HuH-7.5 (cell line): ENCODE measurements at regions not wholly inside any gene's neighbourhood (a gene's known extent, or its start where the extent isn't known, plus 50 kb on each side); places are given as distances from the start of the nearest gene placed in this dataset.

Experiments used
- DNase-seq: peaks from one replicate; pipeline ENCODE4 v3.0.0; 2011; ENCODE audit warnings: low spot score

DNA sequence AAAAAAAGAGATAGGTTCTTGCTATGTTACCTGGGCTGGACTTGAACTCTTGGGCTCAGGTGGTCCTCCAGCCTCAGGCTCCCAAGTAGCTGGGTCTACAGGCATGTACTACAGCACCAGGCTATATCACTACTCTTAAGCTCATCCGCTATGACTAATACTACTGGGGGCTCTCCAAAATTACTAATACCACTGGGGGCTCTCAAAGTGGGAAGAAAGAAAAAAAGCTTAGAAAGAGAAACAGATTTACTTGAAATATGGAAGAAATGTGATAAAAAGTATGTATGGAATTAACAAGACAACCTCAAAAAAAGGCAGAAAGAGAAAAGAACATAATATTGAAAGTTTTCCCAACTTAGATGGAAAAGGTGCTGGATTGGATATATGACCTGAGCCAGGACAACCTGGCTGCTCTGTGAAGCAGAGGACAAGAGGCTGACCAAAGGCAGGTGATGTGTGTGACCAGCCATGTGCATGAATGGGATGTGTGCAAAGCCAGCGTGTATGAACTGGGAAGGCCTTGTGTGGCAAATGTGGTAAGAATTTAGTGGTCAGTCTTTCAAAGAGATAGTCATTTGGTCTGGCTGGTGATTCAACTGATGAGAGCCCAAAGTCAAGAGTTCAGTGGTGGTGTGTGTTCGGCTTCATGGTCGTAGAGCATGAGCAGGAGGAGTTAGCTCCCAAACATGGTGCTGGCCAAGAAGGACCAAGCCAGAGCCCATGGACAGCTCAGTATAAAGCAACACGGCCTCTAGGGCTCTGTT, 232.4 kb upstream of the KLF14 start:
- no peak for DNase-seq

DNA sequence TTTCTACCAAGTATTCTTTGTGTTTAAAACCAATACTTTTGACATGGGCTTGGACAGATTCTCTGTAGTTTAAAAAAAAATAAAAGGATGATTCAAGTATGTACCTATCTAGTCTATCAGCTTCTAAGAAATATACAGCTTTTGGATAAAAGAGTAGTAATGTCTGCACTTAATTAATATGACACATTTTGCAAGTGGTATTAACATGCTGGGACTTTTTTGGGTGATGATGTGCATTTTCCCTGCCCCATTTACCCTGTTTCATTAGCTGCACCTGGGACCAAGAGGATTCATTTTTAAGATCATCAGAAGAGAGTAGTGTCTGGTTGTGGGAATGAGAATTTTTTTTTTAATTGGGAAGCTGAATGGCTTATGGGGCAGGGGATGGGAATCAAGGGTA, 236.2 kb upstream of the KLF14 start:
- DNase-seq = no peak

DNA sequence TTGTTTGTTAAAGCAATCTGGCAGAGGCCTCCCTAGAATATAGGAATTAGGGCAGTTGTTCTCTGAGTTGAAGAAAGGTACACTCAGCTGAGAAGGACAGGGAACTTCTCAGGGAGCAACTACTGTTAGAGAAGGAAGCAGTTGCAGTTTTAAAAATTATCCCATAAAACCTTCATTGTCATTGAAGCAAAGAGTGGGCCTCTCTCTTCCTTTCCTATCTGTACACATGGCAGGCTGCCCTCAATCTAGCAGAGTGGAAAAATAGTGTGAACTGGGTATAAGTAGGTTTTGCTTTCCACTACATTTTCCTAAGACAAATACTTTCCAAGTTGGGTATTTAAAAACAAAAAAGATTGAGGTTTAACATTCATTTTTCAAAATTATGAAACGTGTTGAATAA, 236.7 kb upstream of the KLF14 start:
- no peak for DNase-seq

DNA sequence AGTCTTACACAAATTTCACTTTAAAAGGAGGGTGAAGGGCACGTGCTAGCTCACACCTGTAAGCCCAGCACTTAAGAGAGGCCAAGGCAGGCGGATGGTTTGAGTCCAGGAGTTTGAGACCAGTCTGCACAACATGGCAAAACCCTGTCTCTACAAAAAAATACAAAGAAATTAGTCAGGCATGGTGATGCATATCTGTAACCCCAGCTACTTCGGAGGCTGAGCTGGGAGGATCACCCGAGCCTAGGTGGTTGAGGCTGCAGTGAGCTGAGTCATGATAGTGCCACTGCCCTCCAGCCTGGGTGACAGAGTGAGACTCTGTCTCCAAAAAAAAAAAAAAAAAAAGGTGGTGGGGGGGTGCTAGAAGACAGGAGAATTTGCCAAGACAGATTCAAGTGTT, 237.3 kb upstream of the KLF14 start:
- DNase-seq = no peak

DNA sequence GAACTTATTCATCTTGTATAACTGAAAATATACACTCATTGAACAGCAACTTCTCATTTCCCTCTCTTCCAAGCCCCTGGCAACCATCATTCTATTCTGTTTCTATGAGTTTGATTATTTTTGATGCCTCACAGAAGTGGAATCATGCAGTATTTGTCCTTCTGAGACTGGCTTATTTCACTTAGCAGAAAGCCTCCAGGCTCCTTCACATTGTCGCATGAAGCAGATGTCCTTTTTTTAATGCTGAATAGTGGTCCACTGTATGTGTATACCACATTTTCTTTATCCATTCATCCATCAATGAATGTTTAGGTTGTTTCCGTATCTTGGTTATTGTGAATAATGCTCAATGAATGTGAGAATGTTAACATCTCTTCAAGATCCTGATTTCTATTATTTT, 238.2 kb upstream of the KLF14 start:
- DNase-seq = no peak

DNA sequence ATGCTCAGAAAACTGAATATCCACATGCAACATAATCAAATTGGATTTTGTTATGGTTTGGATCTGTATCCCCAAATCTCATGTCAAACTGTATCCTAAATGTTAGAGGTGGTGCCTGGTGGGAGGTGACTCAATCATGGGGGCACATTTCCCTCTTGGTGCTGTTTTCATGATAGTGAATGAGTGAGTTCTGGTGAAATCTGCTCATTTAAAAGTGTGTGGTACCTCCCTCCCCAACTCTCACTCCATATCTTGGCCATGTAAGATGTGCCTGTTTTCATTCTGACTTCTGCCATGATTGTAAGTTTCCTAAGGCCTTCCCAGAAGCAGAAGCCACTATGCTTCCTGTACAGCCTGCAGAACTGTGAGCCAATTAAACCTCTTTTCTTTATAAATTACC, 239.6 kb upstream of the KLF14 start:
- no peak for DNase-seq

DNA sequence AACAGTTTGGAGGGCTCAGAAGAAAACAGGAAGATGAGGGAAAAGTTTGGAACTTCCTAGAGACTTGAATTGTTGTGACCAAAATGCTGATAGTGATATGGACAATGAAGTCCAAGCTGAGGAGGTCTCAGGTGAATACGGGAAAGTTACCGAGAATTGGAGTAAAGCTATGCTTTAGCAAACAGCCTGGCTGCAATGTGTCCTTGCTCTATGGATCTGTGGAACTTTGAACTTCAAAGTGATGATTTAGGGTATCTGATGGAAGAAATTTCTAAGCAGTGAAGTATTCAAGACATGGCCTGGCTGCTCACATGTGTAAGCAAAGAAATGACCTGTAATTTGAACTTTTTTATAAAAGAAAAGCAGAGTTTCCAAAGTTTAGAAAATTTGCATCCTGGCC, 240.2 kb upstream of the KLF14 start:
- DNase-seq = no peak

DNA sequence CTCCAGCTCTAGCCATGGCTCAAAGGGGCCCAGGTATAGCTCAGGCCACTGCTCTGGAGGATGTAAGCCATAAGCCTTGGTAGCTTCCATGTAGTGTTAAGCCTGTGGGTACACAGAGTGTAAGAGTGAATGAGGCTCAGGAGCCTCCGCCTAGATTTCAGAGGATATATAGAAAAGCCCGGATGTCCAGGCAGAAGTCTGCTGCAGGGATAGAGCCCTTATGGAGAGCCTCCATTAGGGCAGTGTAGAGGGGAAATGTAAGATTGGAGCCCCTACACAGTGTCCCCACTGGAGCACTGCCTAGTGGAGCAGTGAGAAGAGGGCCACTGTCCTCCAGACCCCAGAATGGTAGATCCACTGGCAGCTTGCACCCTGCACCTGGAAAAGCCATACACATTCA, 240.8 kb upstream of the KLF14 start:
- DNase-seq = no peak

DNA sequence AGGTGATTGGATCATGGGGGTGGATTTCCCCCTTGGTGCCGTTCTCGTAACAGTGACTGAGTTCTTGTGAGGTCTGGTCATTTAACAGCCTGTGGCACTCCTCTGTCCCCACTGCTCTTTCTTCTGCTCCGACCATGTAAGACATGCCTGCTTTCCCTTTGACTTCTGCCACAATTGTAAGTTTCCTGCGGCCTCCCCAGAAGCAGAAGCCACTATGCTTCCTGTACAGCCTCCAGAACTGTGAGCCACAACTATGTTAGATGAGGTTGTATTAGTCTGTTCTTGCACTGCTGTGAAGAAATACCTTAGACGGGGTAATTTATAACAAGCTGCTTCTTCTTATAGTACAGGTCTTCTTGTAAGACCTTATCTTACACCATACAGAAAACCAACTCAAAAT, 241.7 kb upstream of the KLF14 start:
- no peak for DNase-seq

DNA sequence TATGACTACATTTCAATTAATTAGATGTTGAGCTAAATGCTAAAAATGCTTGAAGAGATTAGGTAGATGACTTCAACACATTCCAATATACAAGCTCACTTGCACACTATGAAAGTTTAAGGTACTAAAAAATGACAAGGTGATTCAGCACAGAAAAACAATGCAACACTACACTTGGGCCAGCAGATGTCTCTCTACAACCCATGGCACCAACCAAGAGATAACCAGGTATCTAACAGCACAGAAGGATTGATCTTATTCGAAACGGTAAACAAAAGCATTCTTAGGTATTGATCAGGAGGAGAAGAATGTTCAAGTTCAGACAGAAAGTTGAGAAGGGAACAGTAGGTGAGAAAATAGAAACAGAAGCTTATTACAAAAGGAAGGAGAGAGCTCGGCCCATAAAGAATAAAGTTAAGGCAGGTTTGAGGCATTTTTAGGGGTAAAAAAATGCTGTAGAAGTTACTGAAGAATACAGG, 248.2 kb upstream of the KLF14 start:
- no peak for DNase-seq

DNA sequence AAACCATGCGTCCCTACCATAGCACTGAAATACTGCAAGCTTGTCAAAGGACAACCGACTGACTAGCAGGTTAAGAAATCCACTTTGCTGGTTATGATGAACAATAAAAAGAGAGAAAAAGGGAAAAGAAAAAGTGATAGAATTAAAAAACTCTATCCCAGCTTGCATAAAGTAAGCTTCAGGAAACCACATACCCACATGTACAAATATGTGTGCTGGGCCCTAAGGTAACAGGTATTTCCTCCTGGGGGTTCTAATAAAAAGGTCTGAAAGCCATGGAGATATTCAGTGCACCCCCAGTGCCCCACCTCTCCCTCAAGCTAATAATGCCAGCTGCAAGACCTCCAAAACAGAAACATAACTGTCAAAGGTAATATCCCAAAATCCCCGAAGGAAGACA, 248.6 kb upstream of the KLF14 start:
- DNase-seq = no peak

DNA sequence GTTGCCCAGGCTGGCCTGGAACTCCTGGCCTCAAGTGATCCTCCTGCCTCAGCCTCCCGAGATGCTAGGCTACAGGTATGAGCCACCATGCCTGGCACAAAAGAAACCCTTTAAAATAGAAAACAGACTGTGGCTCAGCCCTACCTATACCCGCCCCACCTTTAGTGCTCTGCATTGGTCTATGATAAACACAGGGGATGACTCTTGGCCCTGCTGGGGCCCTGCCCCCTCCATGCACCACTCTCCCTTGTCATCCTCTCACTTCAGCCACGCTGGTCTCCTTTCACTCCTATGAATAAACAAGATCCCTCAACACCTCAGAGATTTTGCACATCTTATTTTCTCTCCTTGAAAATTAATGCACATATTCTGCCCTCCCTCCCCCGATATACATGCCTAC, 251.4 kb upstream of the KLF14 start:
- no peak for DNase-seq

DNA sequence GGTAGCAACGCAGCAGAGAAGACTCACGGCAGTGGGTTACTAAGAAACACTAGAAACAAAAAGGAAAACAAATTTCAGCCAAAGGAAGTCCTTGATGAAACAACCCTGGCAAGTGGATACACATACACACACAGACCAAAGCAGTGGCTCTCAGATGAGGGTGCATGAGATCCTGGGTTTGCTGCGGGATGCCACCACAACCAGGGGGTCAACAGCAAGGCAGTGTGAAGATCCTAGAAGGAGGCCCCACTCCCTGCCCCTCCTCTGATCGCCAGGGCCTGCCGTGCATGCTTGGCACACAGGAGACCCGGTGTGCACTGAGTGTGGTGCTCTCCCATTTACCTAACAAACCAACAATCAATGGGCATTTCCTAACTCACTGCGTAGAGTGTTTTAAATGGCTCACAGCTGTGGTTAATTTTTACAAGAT, 252.3 kb upstream of the KLF14 start:
- no peak for DNase-seq

DNA sequence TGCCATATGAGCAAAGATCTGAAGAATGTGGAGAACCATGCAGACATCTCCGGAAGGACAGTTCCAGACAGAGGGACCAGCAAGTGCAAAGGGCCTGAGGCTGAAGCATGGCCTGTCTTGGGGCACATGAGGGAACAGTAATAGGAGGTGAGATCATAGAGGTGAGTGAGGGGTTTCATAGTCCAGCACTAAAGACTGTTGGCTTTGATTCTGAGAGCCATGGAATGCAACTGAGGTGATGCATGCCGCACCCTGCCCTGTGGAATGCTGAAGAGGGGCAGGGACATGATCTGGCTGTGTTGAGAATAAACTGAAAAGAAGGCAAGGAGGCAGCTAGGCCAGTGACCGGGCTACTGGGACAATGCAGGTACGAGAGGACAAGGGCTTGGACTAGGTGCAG, 253.1 kb upstream of the KLF14 start:
- DNase-seq = no peak

DNA sequence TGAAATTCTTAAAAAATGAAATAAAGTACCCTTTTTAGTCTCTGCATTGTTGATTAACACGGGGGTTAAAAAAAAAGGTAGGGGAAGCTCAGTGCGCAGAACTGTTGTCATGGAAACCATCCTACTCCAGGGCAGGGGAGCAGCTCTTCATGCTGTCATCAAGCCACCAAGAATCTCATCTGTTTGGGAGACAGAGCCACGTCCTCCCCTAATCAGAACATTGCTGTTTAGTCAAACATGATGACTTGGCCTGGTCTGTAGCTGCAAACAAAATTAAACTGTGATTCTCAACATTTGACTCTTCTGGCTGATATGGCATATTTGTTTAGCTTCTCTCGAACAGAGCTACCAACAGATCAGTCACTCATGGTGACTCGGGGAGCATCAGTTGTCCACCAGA, 254.4 kb upstream of the KLF14 start:
- DNase-seq = no peak

DNA sequence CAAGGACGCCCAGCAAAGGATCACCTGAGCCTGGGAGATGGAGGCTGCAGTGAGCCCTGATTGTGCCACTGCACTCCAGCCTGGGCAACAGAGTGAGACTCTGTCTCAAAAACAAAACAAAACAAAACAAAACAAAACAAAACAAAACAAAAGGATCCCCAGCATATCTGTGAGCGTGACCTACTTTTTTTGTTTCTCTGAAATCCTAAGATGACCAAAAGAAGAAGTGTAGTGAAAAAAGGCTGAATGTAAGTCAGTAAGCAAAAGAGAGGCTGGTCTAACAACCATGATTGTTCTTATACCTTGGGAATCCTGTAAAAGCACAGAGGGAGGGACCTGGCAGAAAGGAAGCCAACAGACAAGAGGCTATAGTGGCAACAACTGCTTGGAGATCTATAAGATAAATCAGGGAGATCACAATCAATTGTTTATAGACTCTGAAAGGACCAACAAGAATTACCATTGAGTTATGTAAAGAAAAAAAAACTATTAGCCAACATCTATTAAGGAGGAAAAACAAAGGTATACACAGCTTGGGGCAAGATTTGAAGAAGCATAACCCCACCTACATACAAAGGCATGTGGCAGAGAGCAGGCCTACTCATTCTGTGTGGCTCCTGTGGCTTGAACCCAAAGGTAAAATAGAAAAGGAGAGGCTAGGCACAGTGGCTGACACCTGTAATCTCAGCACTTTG, 255.2 kb upstream of the KLF14 start:
- no peak for DNase-seq

DNA sequence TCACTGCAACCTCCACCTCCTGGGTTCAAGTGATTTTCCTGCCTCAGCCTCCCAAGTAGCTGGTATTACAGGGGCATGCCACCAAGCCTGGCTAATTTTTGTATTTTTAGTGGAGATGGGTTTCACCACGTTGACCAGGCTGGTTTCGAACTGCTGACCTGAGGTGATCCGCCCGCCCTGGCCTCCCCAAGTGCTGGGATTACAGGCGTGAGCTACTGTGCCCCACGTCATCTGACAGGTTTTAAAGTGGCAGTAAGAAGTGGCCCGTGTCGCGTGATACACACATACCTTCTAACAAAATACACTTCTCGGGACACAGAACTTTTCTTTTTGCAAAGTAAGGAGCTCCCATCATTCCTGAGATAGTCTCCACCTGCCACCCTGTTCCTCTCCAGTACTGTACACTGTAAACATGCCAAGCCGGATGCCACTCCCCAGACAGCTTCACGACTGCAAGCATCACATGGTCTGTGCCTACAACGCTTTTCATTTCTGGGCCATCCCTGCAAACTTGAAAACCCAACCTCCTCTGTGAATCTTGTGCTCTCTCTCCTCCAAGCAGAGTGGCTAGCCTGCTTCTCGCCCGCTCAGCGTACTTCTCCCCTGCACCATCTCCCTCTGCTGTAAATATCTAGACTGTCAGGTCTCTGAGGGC, 256.3 kb upstream of the KLF14 start:
- DNase-seq = no peak

DNA sequence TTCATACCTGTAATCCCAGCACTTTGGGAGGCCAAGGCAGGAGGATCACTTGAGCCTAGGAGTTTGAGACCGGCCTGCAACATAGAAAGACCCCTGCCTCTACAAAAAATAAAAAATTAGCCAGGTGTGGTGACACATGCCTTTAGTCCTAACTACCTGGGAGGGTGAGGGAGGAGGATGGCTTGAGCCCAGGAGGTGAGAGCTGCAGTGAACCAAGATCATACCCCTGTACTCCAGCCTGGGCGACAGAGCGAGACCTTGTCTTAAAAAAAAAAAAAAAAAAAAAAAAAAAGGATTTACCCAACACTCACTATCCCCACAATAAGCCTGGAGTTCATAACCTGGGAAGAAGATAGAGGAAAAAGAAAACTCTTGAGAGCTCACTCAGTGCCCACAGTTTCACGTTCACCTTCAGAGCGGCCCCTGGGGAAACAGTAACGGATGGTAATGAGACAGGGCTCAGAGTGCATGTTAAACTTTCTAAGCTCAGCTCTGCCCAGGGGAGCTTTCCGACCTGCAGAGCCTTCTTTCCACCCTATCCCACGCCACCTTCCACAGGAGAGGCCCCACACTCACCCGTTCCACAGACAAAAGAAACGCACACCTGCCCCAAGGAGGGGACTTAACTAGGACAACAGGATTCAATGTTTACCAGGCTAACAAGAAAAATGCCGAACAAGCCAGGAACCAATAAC, 259.8 kb upstream of the KLF14 start:
- DNase-seq = no peak

DNA sequence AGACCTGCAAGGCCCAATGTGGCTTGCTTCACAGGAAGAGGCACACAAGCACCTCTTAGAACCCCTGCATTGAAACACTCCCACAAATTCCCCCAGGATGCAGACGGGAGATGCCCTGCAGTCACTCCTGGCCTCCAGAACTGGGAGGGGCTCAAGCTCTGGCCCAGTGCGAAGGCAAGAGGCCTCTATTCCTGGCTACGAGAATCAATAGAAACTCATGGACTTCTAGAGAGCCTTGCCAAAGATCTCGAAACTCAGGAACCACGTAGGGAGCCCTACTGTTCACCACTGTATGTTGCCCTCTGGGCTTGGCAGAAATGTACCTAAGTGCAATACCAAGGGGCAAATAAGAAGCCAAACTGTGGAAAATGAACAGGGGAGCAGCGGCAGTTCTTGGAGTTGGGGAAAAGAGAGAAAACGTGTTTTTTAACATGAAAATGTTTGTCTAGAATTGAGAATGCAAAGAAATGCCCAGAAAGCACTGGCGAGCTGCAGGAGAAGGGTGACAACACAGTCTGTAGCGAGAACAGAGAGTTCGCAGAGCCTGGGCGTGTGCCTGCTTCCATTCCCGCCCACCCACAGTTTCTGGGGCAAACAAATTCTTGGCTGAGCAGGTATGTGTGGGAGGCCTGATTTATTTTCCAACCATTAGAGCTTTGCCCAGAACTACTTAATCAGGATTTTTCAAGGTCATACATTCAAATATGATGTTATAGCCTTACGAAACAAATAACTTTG, 260.5 kb upstream of the KLF14 start:
- DNase-seq = no peak

DNA sequence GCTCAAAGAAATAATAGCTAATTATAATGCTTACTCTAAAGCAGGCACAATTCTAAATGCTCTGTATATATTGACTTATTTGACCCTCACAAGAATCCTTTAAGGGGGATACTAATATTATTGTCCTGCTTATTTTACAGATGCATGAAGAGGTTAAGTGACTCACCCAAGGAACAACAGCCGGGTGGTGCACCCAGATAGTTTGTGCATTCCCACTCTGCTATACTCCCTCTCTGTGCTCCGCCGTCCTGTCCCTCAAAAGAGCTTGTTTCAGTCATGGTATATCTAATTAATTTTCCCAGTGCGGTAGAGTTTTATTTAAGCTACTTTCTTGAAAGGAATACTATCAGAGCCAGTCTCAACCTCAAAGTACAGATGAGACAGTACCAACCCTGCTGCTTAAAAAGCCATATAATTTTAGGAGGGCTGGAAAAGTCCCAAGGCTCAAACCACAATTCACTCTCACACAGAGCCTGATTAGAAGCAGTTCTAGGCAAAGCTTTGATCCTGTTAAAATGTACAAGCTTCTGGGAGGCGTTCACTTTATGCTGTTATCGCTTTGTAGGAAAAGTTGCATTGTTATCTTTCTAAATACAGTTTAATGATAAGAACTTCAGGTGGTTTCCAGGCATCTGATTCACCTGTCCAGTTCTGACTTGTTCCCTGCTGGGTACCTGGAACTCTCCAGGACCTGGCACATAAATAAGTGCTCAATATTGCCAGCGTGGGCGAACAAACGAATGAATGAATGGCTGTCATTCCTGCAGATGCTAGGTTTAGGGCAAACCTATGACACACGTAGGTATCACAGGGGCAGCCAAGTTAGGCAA, 261.5 kb upstream of the KLF14 start:
- DNase-seq = no peak

DNA sequence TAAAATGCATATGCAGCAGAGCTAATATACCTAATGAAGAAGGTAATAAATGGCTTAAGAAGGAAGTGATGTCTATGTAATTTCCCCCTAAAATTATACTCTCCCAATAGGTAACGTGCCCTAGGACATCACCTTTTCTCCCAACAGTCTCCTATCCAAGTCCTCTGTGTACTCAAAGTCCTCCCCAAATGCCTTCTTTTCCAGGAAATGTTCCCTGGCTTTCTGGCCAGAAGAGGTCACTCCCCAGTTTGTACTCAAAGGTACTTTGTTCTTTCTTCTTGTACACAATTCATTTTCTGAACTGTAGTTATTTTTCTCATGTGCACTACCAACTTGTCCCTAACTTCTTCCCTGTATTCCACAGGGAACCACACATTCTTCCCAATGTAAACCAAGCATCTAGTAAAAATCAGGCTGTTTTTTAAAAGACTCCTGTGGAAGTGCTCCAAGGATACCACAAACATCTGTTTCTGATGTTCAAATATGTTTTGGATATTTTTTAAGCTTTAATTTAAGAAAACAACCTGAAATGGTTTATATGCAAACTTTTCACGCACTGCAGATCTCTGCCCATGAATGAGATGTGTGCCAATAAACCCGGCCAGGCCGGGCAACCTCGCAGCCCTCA, 262.3 kb upstream of the KLF14 start:
- no peak for DNase-seq
